ENCODE measurements at regions not wholly inside any gene's neighbourhood (a gene's known extent, or its start where the extent isn't known, plus 50 kb on each side); places are given as distances from the start of the nearest gene placed in this dataset.

- ChIA-PET POLR2A (no interaction called here), RAD21 (ENCODE audit: low non-redundant PET in 1 of 2, low total read pairs in 2 of 2, uncharacterized antibody in 2 of 2, unreplicated experiment in 2 of 2) (no interaction called here), CTCF (no interaction called here)
- Histone ChIP-seq H3K9me2 (ENCODE audit: insufficient read depth) (no peaks in the 10 kb centered on the region), H3K9ac (ENCODE audit: low read length) (no peak overlapping the region), H3K4me3 (replicated peaks in 1 of 2; ENCODE audit: low read depth in 1 of 2, low read length in 2 of 2) (no peak overlapping the region), H3K79me2 (ENCODE audit: insufficient read depth, low read length) (no peaks in the 10 kb centered on the region), H4K20me1 (ENCODE audit: insufficient read depth) (no peaks in the 10 kb centered on the region), H3K27me3 (ENCODE audit: insufficient read depth, low read length) (no peaks in the 10 kb centered on the region), H3K27ac (ENCODE audit: low read depth, low read length) (no peak overlapping the region), H3K4me2 (ENCODE audit: low read length) (no peak overlapping the region), H3K36me3 (ENCODE audit: control insufficient read depth in 1 of 2, insufficient read depth in 2 of 2, low read length in 2 of 2) (no peaks in the 10 kb centered on the region), H3K4me1 (ENCODE audit: control insufficient read depth in 1 of 2, insufficient read depth in 2 of 2, low read length in 2 of 2) (no peaks in the 10 kb centered on the region), H3K9me3 (ENCODE audit: control insufficient read depth in 1 of 2, insufficient read depth in 1 of 2, low read depth in 1 of 2, low read length in 2 of 2) (peaks cover 0 to 12% of the 10 kb centered on the region in 2 experiments; a peak in 1 of 4 replicates), H2AFZ (ENCODE audit: low read depth, low read length, poor library complexity, severe bottlenecking) (no peak overlapping the region)
- TF ChIP-seq POLR2AphosphoS5 (IDR thresholded peaks at IDR 0.05; ENCODE audit: low read depth, low read length), result no peak
- TF ChIP-seq SIN3A (IDR thresholded peaks at IDR 0.05; ENCODE audit: low read depth), result no peak
- TF ChIP-seq RAD21 (IDR thresholded peaks at IDR 0.05; ENCODE audit: low read depth), result no peak
- TF ChIP-seq ZFX (IDR thresholded peaks at IDR 0.05), result no peak
- no peak for TF ChIP-seq ATF3 (IDR thresholded peaks at IDR 0.05)
- TF ChIP-seq CBX3 (IDR thresholded peaks at IDR 0.05; ENCODE audit: low read depth), result no peak
- TF ChIP-seq EGR1 (IDR thresholded peaks at IDR 0.05; ENCODE audit: low read depth), result no peak
- TF ChIP-seq ZBTB33 (IDR thresholded peaks at IDR 0.05; ENCODE audit: extremely low read depth, insufficient replicate concordance, low read length), result no peak
- TF ChIP-seq SP1 (IDR thresholded peaks at IDR 0.05; ENCODE audit: low read depth), result no peak
- no peak for TF ChIP-seq CTCF (IDR thresholded peaks at IDR 0.05 in 2 of 3, conservative IDR thresholded peaks at IDR 0.05 in 1 of 3; ENCODE audit: borderline replicate concordance in 1 of 3, insufficient read depth in 1 of 3, low read depth in 2 of 3, low read length in 2 of 3)
- no peak for TF ChIP-seq ZNF274 (IDR thresholded peaks at IDR 0.05; ENCODE audit: low read depth, low read length)
- no peak for TF ChIP-seq JUND (IDR thresholded peaks at IDR 0.05)
- TF ChIP-seq YY1 (IDR thresholded peaks at IDR 0.05; ENCODE audit: extremely low read depth, insufficient replicate concordance, low read depth, low read length), result no peak
- TF ChIP-seq FOSL1 (IDR thresholded peaks at IDR 0.05; ENCODE audit: low read depth), result no peak
- TF ChIP-seq SRF (IDR thresholded peaks at IDR 0.05; ENCODE audit: low read depth), result no peak
- TF ChIP-seq EZH2 (IDR thresholded peaks at IDR 0.05), result no peak
- intact Hi-C loops (cut with micrococcal nuclease), result no loop called here
- BruUV-seq (replicated peaks), result no TSS peak
- no peak for DNase-seq (ENCODE audit: low read depth, low spot score)
- no peak for ATAC-seq
Observed at GRCh38 chr20:52798124-52798523, 174.0 kb upstream of the TSHZ2 start.

All from HCT116 (cell line).